ENCODE measurements at regions not wholly inside any gene's neighbourhood (a gene's known extent, or its start where the extent isn't known, plus 50 kb on each side); places are given as distances from the start of the nearest gene placed in this dataset.
A peak's percentile ranks its signal among the peaks of the same experiment; 100 is the strongest.

DNA sequence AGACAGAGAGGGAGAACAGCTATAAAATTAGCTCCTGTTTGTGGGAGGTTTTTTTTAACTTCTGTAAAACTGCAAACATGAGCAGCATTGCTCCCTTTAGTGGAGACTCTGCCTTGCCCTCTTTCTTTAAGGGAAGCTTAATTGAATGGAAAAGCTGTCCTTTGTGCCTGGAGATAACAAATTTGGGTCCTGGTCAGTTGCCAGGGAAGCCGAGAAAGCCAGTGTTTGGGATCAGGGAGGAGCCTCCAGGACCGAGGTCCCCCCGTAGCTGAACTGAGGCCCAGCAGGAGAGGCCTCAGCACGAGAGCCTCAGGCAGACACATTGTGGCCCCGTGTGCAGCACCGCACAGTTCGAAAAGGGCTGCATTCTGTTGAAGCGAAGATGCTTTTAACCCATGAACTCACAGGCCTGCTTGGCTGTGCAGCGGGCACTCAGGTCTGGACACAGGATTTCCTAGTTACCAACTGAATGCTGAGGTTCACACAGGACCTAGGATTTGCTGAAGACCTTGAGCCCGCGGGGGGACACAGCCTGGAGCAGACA lies 369.7 kb downstream of the DCDC2C start:
- no peak for DNase-seq
- TF ChIP-seq, protein P1, sequence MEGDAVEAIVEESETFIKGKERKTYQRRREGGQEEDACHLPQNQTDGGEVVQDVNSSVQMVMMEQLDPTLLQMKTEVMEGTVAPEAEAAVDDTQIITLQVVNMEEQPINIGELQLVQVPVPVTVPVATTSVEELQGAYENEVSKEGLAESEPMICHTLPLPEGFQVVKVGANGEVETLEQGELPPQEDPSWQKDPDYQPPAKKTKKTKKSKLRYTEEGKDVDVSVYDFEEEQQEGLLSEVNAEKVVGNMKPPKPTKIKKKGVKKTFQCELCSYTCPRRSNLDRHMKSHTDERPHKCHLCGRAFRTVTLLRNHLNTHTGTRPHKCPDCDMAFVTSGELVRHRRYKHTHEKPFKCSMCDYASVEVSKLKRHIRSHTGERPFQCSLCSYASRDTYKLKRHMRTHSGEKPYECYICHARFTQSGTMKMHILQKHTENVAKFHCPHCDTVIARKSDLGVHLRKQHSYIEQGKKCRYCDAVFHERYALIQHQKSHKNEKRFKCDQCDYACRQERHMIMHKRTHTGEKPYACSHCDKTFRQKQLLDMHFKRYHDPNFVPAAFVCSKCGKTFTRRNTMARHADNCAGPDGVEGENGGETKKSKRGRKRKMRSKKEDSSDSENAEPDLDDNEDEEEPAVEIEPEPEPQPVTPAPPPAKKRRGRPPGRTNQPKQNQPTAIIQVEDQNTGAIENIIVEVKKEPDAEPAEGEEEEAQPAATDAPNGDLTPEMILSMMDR (IDR thresholded peaks at IDR 0.05; ENCODE audit: partially characterized antibody, unreplicated experiment) = no peak
- Mint-ChIP-seq H3K4me3 (ENCODE audit: unreplicated experiment) (no peak overlapping the region), H3K36me3 (ENCODE audit: unreplicated experiment) (no peaks in the 10 kb centered on the region), H3K4me1 (ENCODE audit: low read depth, unreplicated experiment) (no peaks in the 10 kb centered on the region), H3K27ac (ENCODE audit: unreplicated experiment) (no peak overlapping the region), H3K27me3 (ENCODE audit: unreplicated experiment) (peaks cover 1% of the 10 kb centered on the region), H3K9me3 (ENCODE audit: unreplicated experiment) (no peaks in the 10 kb centered on the region)

GRCh38 chr2:4077017-4077416 lies 373.6 kb downstream of the DCDC2C start:
- H3K9me3 Mint-ChIP-seq (ENCODE audit: unreplicated experiment) = peaks cover 1% of the 10 kb centered on the region
- H3K4me1 Mint-ChIP-seq (ENCODE audit: low read depth, unreplicated experiment) = no peaks in the 10 kb centered on the region
- H3K27ac Mint-ChIP-seq (ENCODE audit: unreplicated experiment) = no peak overlapping the region
- TF ChIP-seq, protein P1 (IDR thresholded peaks at IDR 0.05; ENCODE audit: partially characterized antibody, unreplicated experiment) = no peak
- H3K4me3 Mint-ChIP-seq (ENCODE audit: unreplicated experiment) = no peak overlapping the region
- no peaks in the 10 kb centered on the region for H3K36me3 Mint-ChIP-seq (ENCODE audit: unreplicated experiment)
- DNase-seq = no peak
- H3K27me3 Mint-ChIP-seq (ENCODE audit: unreplicated experiment) = no peaks in the 10 kb centered on the region

- H3K27ac Mint-ChIP-seq (ENCODE audit: unreplicated experiment) = no peak overlapping the region
- peaks cover 8% of the 10 kb centered on the region for H3K4me1 Mint-ChIP-seq (ENCODE audit: low read depth, unreplicated experiment)
- DNase-seq = no peak
- H3K4me3 Mint-ChIP-seq (ENCODE audit: unreplicated experiment) = no peak overlapping the region
- TF ChIP-seq, protein P1 (IDR thresholded peaks at IDR 0.05; ENCODE audit: partially characterized antibody, unreplicated experiment) = no peak
- peaks cover 2% of the 10 kb centered on the region for H3K27me3 Mint-ChIP-seq (ENCODE audit: unreplicated experiment)
- no peaks in the 10 kb centered on the region for H3K36me3 Mint-ChIP-seq (ENCODE audit: unreplicated experiment)
- peaks cover 4% of the 10 kb centered on the region for H3K9me3 Mint-ChIP-seq (ENCODE audit: unreplicated experiment)
Measured at GRCh38 chr2:4085186-4085585, 381.8 kb downstream of the DCDC2C start.

DNA sequence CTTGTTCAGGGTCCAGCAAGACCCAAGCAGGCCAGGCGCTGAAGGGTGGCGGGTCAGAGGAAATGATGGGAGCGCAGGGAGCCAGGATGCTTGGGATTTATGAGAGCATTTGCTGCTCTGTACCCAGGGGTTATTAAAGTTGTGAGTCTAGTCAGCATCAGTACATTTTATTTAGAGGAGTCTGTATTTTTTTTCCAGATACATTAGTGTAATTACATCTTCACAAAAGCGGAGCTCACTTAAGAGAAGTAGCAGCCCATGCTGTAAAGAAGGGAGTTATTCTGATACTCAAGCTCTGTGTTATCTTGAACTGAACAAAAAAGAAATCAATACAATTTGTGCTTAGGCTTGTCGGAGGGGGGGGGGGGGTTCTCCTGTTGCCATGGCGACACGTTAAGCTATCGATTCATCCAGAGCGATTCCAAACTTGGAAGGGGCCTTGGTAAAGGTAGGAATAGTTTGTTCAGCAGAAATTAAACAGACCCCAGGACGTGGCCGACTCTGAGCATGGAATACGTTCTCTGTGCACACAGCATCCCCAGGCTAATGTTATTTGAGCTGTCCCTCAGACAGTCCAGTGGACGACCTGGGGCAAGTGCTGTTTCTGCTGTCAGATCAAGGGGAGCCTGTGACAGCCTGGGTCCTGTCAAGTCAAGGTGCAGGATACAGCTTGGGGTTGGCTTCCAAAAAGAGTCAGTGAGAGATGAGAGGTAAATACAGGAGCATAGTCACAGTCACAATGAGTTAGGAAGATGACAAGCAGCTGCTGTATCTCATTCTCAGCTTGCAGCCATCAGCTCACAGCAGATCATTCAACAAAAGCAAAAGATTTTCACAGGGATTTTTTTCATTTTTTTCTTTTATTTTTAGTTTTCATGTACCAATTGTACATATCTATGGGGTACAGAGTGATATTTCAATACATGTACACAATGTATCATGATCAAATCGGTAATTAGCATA lies 387.6 kb downstream of the DCDC2C start:
- TF ChIP-seq, protein P1 (IDR thresholded peaks at IDR 0.05; ENCODE audit: partially characterized antibody, unreplicated experiment) = no peak
- no peak for DNase-seq
- H3K36me3 Mint-ChIP-seq (ENCODE audit: unreplicated experiment) = no peaks in the 10 kb centered on the region
- peak overlapping the region; percentile 55 for H3K4me3 Mint-ChIP-seq (ENCODE audit: unreplicated experiment)
- peaks cover 3% of the 10 kb centered on the region for H3K9me3 Mint-ChIP-seq (ENCODE audit: unreplicated experiment)
- peaks cover 14% of the 10 kb centered on the region for H3K4me1 Mint-ChIP-seq (ENCODE audit: low read depth, unreplicated experiment)
- peaks cover 2% of the 10 kb centered on the region for H3K27me3 Mint-ChIP-seq (ENCODE audit: unreplicated experiment)
- peak overlapping the region; percentile 81 for H3K27ac Mint-ChIP-seq (ENCODE audit: unreplicated experiment)

DNA sequence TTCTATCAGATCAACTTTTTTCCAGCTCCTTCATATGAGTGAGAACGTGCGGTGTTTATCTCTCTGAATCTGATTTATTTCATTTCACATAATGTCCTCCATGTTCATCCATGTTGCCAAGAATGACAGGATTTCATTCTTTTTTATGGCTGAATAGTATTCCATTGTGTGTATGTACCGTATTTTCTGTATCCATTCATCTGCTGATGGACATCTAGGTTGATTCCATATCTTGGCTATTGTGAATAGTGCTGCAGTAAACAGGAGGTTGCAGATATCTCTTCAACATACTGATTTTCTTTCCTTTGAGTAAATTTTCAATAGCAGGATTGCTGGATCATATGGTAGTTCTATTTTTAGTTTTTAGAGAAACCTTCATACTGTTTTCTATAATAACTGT lies 388.5 kb downstream of the DCDC2C start:
- Mint-ChIP-seq H3K4me1 (ENCODE audit: low read depth, unreplicated experiment) (peaks cover 15% of the 10 kb centered on the region), H3K36me3 (ENCODE audit: unreplicated experiment) (no peaks in the 10 kb centered on the region), H3K9me3 (ENCODE audit: unreplicated experiment) (peaks cover 3% of the 10 kb centered on the region), H3K27me3 (ENCODE audit: unreplicated experiment) (peaks cover 2% of the 10 kb centered on the region), H3K27ac (ENCODE audit: unreplicated experiment) (no peak overlapping the region), H3K4me3 (ENCODE audit: unreplicated experiment) (no peak overlapping the region)
- TF ChIP-seq, protein P1 (IDR thresholded peaks at IDR 0.05; ENCODE audit: partially characterized antibody, unreplicated experiment) = no peak
- no peak for DNase-seq
